ENCODE measurements at regions not wholly inside any gene's neighbourhood (a gene's known extent, or its start where the extent isn't known, plus 50 kb on each side); places are given as distances from the start of the nearest gene placed in this dataset.

- H3K27me3 ChIP-seq = no peaks in the 10 kb centered on the region
- intact Hi-C loops (cut with DNase I) = no loop called here
- no peaks in the 10 kb centered on the region for H3K9me3 ChIP-seq
- H3K36me3 ChIP-seq = no peaks in the 10 kb centered on the region
- no peak overlapping the region for H3K4me3 ChIP-seq
- no peak for DNase-seq
- no peak overlapping the region for H3K27ac ChIP-seq
- TF ChIP-seq EP300 (IDR thresholded peaks at IDR 0.05) (no peak), POLR2A (IDR thresholded peaks at IDR 0.05) (no peak), CTCF (IDR thresholded peaks at IDR 0.05) (no peak)
- H3K4me1 ChIP-seq (ENCODE audit: insufficient read depth) = no peaks in the 10 kb centered on the region
- WGBS, 3 donors = 93 to 100% (median 94%) methylated on average over 1 of the region's 1 CpG
Observed at GRCh38 chr6:112549749-112550148, 202.6 kb downstream of the RFPL4B start.

- Histone ChIP-seq H3K27me3 (no peaks in the 10 kb centered on the region), H3K9me3 (no peaks in the 10 kb centered on the region), H3K36me3 (no peaks in the 10 kb centered on the region), H3K27ac (no peak overlapping the region), H3K4me1 (ENCODE audit: insufficient read depth) (no peaks in the 10 kb centered on the region), H3K4me3 (no peak overlapping the region)
- no peak for DNase-seq
- intact Hi-C loops (cut with DNase I) = no loop called here
- TF ChIP-seq POLR2A (IDR thresholded peaks at IDR 0.05) (no peak), CTCF (IDR thresholded peaks at IDR 0.05) (no peak), EP300 (IDR thresholded peaks at IDR 0.05) (no peak)
Observed at GRCh38 chr6:112557435-112557834, 210.3 kb downstream of the RFPL4B start.

GRCh38 chr6:112557961-112558360 is 210.8 kb downstream of the RFPL4B start:
- Histone ChIP-seq H3K4me1 (ENCODE audit: insufficient read depth) (no peaks in the 10 kb centered on the region), H3K27ac (no peak overlapping the region), H3K9me3 (no peaks in the 10 kb centered on the region), H3K4me3 (no peak overlapping the region), H3K27me3 (no peaks in the 10 kb centered on the region), H3K36me3 (no peaks in the 10 kb centered on the region)
- intact Hi-C loops (cut with DNase I) = no loop called here
- DNase-seq = no peak
- TF ChIP-seq EP300 (IDR thresholded peaks at IDR 0.05) = no peak
- TF ChIP-seq CTCF (IDR thresholded peaks at IDR 0.05) = no peak
- TF ChIP-seq POLR2A (IDR thresholded peaks at IDR 0.05) = no peak

GRCh38 chr6:112560651-112561050 is 213.5 kb downstream of the RFPL4B start:
- no peak overlapping the region for H3K4me3 ChIP-seq
- H3K9me3 ChIP-seq = no peaks in the 10 kb centered on the region
- H3K27me3 ChIP-seq = no peaks in the 10 kb centered on the region
- intact Hi-C loops (cut with DNase I) = no loop called here
- no peaks in the 10 kb centered on the region for H3K36me3 ChIP-seq
- TF ChIP-seq CTCF (IDR thresholded peaks at IDR 0.05) (no peak), EP300 (IDR thresholded peaks at IDR 0.05) (no peak), POLR2A (IDR thresholded peaks at IDR 0.05) (no peak)
- peaks cover 2% of the 10 kb centered on the region for H3K4me1 ChIP-seq (ENCODE audit: insufficient read depth)
- WGBS, 3 donors = 91 to 97% (median 96%) methylated on average over 2 of the region's 2 CpGs
- no peak for DNase-seq
- H3K27ac ChIP-seq = no peak overlapping the region

Data from ovary (tissue), 7 donors.